GM21619 (cell line): ENCODE measurements at regions not wholly inside any gene's neighbourhood (a gene's known extent, or its start where the extent isn't known, plus 50 kb on each side); places are given as distances from the start of the nearest gene placed in this dataset.

Experiments used
- ATAC-seq: cut with Tn5 transposase; IDR thresholded peaks from one replicate; pipeline ENCODE4 v1.9.1; 2021; ENCODE audit not compliant: unreplicated experiment

GRCh38 chr11:123378096-123378495 lies 52.0 kb upstream of the GRAMD1B start:
- no peak for ATAC-seq

GRCh38 chr11:123377355-123377754 lies 52.7 kb upstream of the GRAMD1B start:
- no peak for ATAC-seq

GRCh38 chr11:123375832-123376231 lies 54.2 kb upstream of the GRAMD1B start:
- ATAC-seq = no peak

- no peak for ATAC-seq
These were observed 55.5 kb upstream of the GRAMD1B start for GRCh38 chr11:123374622-123374968.

GRCh38 chr11:123373754-123374621 lies 56.1 kb upstream of the GRAMD1B start:
- ATAC-seq = no peak

- ATAC-seq = no peak
These were observed 58.4 kb upstream of the GRAMD1B start for GRCh38 chr11:123371506-123372297.

- ATAC-seq = no peak
These were observed 63.1 kb upstream of the GRAMD1B start for GRCh38 chr11:123366924-123367323.

- ATAC-seq = no peak
These were observed 64.1 kb upstream of the GRAMD1B start for GRCh38 chr11:123365955-123366354.

GRCh38 chr11:123364080-123364479 lies 66.0 kb upstream of the GRAMD1B start:
- ATAC-seq = no peak

GRCh38 chr11:123363556-123363955 lies 66.5 kb upstream of the GRAMD1B start:
- ATAC-seq = no peak

- no peak for ATAC-seq
These were observed 67.1 kb upstream of the GRAMD1B start for GRCh38 chr11:123362941-123363340.

- ATAC-seq = no peak
These were observed 67.9 kb upstream of the GRAMD1B start for GRCh38 chr11:123362186-123362585.

- ATAC-seq = no peak
These were observed 69.0 kb upstream of the GRAMD1B start for GRCh38 chr11:123361110-123361509.

GRCh38 chr11:123360267-123360936 lies 69.7 kb upstream of the GRAMD1B start:
- no peak for ATAC-seq

GRCh38 chr11:123357990-123358827 lies 71.9 kb upstream of the GRAMD1B start:
- ATAC-seq = no peak

GRCh38 chr11:123357353-123357989 lies 72.6 kb upstream of the GRAMD1B start:
- ATAC-seq = no peak

GRCh38 chr11:123356539-123356938 lies 73.5 kb upstream of the GRAMD1B start:
- no peak for ATAC-seq

- ATAC-seq = no peak
These were observed 75.6 kb upstream of the GRAMD1B start for GRCh38 chr11:123354371-123354975.

GRCh38 chr11:123351375-123351774 lies 78.7 kb upstream of the GRAMD1B start:
- ATAC-seq = no peak

GRCh38 chr11:123349382-123349781 lies 80.7 kb upstream of the GRAMD1B start:
- ATAC-seq = no peak
